Suprapubic skin (tissue), 4 donors: ENCODE measurements at regions not wholly inside any gene's neighbourhood (a gene's known extent, or its start where the extent isn't known, plus 50 kb on each side); places are given as distances from the start of the nearest gene placed in this dataset.
"Not testable (repeated sequence)": the region's sequence is repeated elsewhere in the genome, so short reads cannot be mapped to it uniquely, and the experiment has no call there.

ENCODE experiments used
- DNase-seq, 2 donors: peaks; one replicate each; pipeline ENCODE4 v3.0.0-alpha.2; 2019; ENCODE audit warnings: low spot score in 2 of 2
- H3K27ac ChIP-seq: fragments of 200-600 bp; sonication (generic); one replicate; pipeline ENCODE4 v1.5.1; 2019
- H3K27me3 ChIP-seq: fragments of 200-600 bp; sonication (generic); one replicate; pipeline ENCODE4 v1.5.1; 2019
- H3K36me3 ChIP-seq: fragments of 200-600 bp; sonication (generic); one replicate; pipeline ENCODE4 v1.5.1; 2019
- H3K4me1 ChIP-seq: fragments of 200-600 bp; sonication (generic); one replicate; pipeline ENCODE4 v1.5.1; 2019
- H3K4me3 ChIP-seq: fragments of 200-600 bp; sonication (generic); one replicate; pipeline ENCODE4 v1.5.1; 2019; ENCODE audit warnings: mild to moderate bottlenecking
- H3K9me3 ChIP-seq: fragments of 200-600 bp; sonication (generic); one replicate; pipeline ENCODE4 v1.5.1; 2019
- EP300 ChIP-seq: sonication (generic); formaldehyde crosslinking; IDR thresholded peaks from one replicate; pipeline ENCODE4 v1.6.1; 2017; ENCODE audit warnings: antibody characterized with exemption
- POLR2A ChIP-seq, 2 donors: fragments of 450-650 bp; IDR thresholded peaks; one replicate each; pipeline ENCODE4 v1.6.1; 2017; ENCODE audit warnings: antibody characterized with exemption in 2 of 2, mild to moderate bottlenecking in 2 of 2, moderate library complexity in 2 of 2
- POLR2AphosphoS5 ChIP-seq, 3 donors: sonication (generic); formaldehyde crosslinking; IDR thresholded peaks; one replicate each; pipeline ENCODE4 v1.6.1; 2017; ENCODE audit warnings: antibody characterized with exemption in 3 of 3
- WGBS: methylation state at CpG from one replicate; pipeline ENCODE4 v1.1.5; 2018; 5-methylcytosine and 5-hydroxymethylcytosine counted together
- TF ChIP-seq, protein P1 (sequence below), 2 donors: fragments of 200-600 bp in 1 of 2; fragments of 450-650 bp in 1 of 2; sonication (generic) in 1 of 2; IDR thresholded peaks; one replicate each; pipeline ENCODE4 v1.5.1; 2016 to 2019; ENCODE audit warnings: antibody characterized with exemption in 2 of 2, mild to moderate bottlenecking in 1 of 2, moderate library complexity in 1 of 2

DNA sequence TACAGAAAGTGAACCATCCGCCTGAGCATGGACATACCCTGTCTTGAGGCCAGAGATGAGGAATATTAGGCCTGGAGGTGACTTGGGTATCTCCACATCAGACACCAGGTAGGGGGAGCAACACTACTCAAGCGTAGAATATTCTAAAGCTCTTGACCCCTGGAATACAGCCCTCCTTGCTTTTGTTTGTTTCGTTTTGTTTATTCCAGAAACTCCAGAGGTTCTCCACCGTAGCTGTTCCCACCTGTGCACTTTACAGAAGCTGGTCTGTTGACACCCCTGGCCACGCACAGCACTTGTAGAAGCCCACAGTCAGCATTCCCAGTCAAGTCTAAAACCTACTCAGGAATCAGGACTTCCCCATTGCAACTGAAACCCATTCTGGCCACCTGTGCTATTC lies 139.6 kb upstream of the NEBL start:
- 75% methylated on average over 5 of the region's 5 CpGs for WGBS
- no peak overlapping the region for H3K4me3 ChIP-seq
- no peak overlapping the region for H3K27ac ChIP-seq
- no peaks in the 10 kb centered on the region for H3K9me3 ChIP-seq
- no peak for DNase-seq
- no peaks in the 10 kb centered on the region for H3K36me3 ChIP-seq
- no peaks in the 10 kb centered on the region for H3K4me1 ChIP-seq
- no peaks in the 10 kb centered on the region for H3K27me3 ChIP-seq
- no peak for TF ChIP-seq POLR2AphosphoS5 (IDR thresholded peaks at IDR 0.05)
- TF ChIP-seq EP300 = no peak
- TF ChIP-seq POLR2A (IDR thresholded peaks at IDR 0.05) = no peak
- TF ChIP-seq, protein P1, sequence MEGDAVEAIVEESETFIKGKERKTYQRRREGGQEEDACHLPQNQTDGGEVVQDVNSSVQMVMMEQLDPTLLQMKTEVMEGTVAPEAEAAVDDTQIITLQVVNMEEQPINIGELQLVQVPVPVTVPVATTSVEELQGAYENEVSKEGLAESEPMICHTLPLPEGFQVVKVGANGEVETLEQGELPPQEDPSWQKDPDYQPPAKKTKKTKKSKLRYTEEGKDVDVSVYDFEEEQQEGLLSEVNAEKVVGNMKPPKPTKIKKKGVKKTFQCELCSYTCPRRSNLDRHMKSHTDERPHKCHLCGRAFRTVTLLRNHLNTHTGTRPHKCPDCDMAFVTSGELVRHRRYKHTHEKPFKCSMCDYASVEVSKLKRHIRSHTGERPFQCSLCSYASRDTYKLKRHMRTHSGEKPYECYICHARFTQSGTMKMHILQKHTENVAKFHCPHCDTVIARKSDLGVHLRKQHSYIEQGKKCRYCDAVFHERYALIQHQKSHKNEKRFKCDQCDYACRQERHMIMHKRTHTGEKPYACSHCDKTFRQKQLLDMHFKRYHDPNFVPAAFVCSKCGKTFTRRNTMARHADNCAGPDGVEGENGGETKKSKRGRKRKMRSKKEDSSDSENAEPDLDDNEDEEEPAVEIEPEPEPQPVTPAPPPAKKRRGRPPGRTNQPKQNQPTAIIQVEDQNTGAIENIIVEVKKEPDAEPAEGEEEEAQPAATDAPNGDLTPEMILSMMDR (IDR thresholded peaks at IDR 0.05) = no peak

DNA sequence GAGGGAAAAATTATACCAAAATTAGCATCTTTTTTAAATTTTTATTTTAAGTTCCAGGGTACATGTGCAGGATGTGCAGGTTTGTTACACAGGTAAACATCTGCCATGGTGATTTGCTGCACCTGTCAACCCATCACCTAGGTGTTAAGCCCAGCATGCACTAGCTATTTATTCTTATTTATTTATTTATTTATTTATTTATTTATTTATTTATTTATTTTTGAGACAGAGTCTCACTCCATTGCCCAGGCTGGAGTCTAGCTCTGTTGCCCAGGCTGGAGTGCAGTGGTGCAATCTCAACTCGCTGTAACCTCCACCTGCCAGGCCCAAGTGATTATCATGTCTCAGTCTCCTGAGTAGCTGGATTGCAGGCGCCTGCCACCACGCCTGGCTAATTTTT lies 137.7 kb upstream of the NEBL start:
- 93% methylated on average over 3 of the region's 3 CpGs for WGBS
- H3K27me3 ChIP-seq, H3K4me1 ChIP-seq, H3K36me3 ChIP-seq, H3K4me3 ChIP-seq, H3K27ac ChIP-seq, H3K9me3 ChIP-seq, DNase-seq: not testable (repeated sequence)

DNA sequence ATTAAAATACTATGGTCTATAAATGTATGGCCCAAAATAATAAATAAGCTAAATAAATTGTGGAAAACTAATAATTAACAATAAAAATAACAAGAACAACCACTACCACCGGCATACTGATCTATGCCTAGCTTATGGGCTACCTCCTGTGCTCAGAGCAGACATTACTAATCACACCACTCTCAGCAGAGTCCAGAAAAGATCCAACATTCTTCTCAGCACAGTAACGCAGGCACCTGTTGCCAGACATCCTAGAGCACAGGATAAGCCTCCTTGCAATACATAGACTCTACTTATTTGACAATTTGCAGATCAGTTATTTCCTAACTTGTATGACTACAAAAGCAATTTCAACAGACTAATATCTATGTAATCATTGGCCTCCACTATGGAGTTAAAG lies 137.1 kb upstream of the NEBL start:
- no peaks in the 10 kb centered on the region for H3K4me1 ChIP-seq

DNA sequence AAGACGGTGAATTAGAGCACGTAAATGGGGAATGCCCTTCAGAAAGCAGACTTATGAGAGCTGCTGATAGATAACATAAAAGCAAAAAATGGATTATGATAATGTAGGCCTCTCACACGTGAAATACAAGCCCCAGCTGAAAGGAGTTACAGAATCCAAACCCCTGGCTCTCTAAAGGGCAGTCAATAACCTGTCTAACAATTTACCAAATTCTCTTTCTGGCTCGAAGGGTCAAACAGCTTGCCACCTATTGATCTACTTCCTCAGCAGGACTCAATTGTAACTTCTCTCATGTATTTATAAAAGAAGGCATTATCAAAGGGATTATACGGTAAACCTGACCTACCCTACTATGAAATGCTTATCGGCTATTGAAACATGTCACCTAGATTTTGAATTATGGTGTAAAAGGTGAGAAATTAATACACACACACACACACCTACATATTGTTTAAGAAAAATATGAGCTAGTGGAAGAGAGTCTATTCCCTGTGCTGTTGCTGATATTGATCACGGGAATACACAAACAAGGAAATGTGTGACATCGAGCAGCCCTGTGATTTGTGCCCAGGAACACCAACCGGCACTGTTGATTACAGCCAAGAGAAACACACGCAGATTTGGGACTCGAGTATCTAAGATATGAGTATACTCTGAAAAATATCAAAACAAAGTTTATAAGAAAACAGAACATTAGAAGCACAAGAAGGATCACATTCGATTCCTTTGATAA lies 135.6 kb upstream of the NEBL start:
- Histone ChIP-seq H3K36me3 (no peaks in the 10 kb centered on the region), H3K27me3 (no peaks in the 10 kb centered on the region), H3K4me3 (no peak overlapping the region), H3K4me1 (no peaks in the 10 kb centered on the region), H3K9me3 (no peaks in the 10 kb centered on the region), H3K27ac (no peak overlapping the region)
- no peak for DNase-seq
- WGBS = 73% methylated on average over 12 of the region's 12 CpGs
- TF ChIP-seq EP300 (no peak), POLR2AphosphoS5 (IDR thresholded peaks at IDR 0.05) (no peak), POLR2A (IDR thresholded peaks at IDR 0.05) (no peak)
- TF ChIP-seq, protein P1 (IDR thresholded peaks at IDR 0.05) = no peak

More for the DNA sequence above, 137.1 kb upstream of the NEBL start:
- H3K36me3 ChIP-seq = no peaks in the 10 kb centered on the region
- 40% methylated on average over 2 of the region's 2 CpGs for WGBS
- no peaks in the 10 kb centered on the region for H3K9me3 ChIP-seq
- no peak for DNase-seq
- no peak overlapping the region for H3K4me3 ChIP-seq
- no peak overlapping the region for H3K27ac ChIP-seq
- no peaks in the 10 kb centered on the region for H3K27me3 ChIP-seq
- TF ChIP-seq, protein P1 (IDR thresholded peaks at IDR 0.05) = no peak
- TF ChIP-seq POLR2A (IDR thresholded peaks at IDR 0.05) (no peak), POLR2AphosphoS5 (IDR thresholded peaks at IDR 0.05) (no peak), EP300 (no peak)

DNA sequence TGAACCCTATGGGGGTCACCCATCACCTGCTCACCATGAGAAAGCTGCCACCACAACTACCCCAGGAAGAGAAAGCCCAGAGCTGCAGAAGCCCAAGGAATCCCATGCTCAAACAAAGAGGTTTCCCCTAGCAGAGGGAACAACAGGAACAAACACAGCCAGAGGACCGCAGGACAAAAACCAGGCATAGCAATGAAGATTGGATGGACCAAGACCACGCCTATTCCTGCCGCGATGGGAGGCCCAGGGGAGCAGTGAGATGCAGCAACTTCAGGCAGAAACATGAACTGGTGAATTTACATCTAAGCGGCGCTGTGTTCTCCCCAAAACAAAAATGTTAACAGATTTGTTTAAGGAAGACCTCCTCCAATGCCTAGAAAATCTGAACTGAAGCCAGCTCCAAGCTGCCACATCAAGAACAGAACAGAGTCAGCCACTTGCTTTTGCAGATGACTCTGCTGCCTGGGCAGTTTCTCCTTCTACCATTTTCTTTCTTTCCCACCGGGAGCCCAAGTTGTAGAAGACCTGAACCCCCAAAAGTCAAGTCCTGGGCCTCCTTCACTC lies 134.2 kb upstream of the NEBL start:
- no peak for DNase-seq
- no peak for TF ChIP-seq POLR2A (IDR thresholded peaks at IDR 0.05)
- TF ChIP-seq POLR2AphosphoS5 (IDR thresholded peaks at IDR 0.05) = no peak
- TF ChIP-seq, protein P1 (IDR thresholded peaks at IDR 0.05) = no peak
- no peak for TF ChIP-seq EP300
- H3K27me3 ChIP-seq = no peaks in the 10 kb centered on the region
- H3K4me3 ChIP-seq = no peak overlapping the region
- 88% methylated on average over 7 of the region's 7 CpGs for WGBS
- H3K27ac ChIP-seq = no peak overlapping the region
- no peaks in the 10 kb centered on the region for H3K4me1 ChIP-seq
- H3K36me3 ChIP-seq = no peaks in the 10 kb centered on the region
- H3K9me3 ChIP-seq = no peaks in the 10 kb centered on the region
